HepG2 (cell line): ENCODE measurements at regions not wholly inside any gene's neighbourhood (a gene's known extent, or its start where the extent isn't known, plus 50 kb on each side); places are given as distances from the start of the nearest gene placed in this dataset.
A peak's percentile ranks its signal among the peaks of the same experiment; 100 is the strongest.

Source experiments
- ATM ChIP-seq: fragments of 450-650 bp; IDR thresholded peaks from 2 replicates; pipeline ENCODE4 v1.7.1; 2017; ENCODE audit warnings: mild to moderate bottlenecking, borderline replicate concordance
- ELF1 ChIP-seq: sonication (generic); formaldehyde crosslinking; IDR thresholded peaks from 2 replicates; pipeline ENCODE4 v1.4.0; 2020; ENCODE audit warnings: missing genetic modification reagents
- FIP1L1 ChIP-seq: fragments of 200-400 bp; formaldehyde crosslinking; IDR thresholded peaks from 2 replicates; pipeline ENCODE4 v1.6.1; 2018; ENCODE audit warnings: low read depth, mild to moderate bottlenecking, low read length, moderate library complexity, borderline replicate concordance; ENCODE audit not compliant: insufficient read depth
- FOXK1 ChIP-seq: sonication (generic); formaldehyde crosslinking; IDR thresholded peaks from 2 replicates; pipeline ENCODE4 v1.4.0; 2020; ENCODE audit warnings: low read depth, missing genetic modification reagents, borderline replicate concordance
- GPBP1L1 ChIP-seq: sonication (generic); formaldehyde crosslinking; IDR thresholded peaks from 2 replicates; pipeline ENCODE4 v1.5.0; 2020; ENCODE audit warnings: mild to moderate bottlenecking, missing genetic modification reagents
- HDAC1 ChIP-seq: sonication (generic); formaldehyde crosslinking; IDR thresholded peaks from 2 replicates; pipeline ENCODE4 v1.5.1; 2020; ENCODE audit warnings: mild to moderate bottlenecking, missing genetic modification reagents
- JUND ChIP-seq: sonication (generic); formaldehyde crosslinking; IDR thresholded peaks from 2 replicates; pipeline ENCODE4 v1.8.0; 2022; ENCODE audit warnings: mild to moderate bottlenecking, missing genetic modification reagents
- KDM1A ChIP-seq: IDR thresholded peaks from 2 replicates; pipeline ENCODE4 v1.6.1; 2016; ENCODE audit warnings: missing compliant biosample characterization
- MAFF ChIP-seq: IDR thresholded peaks from 2 replicates; pipeline ENCODE4 v1.6.1; 2011; ENCODE audit warnings: low read depth, low read length, improper control_type of control experiment
- MTF1 ChIP-seq: sonication (generic); formaldehyde crosslinking; IDR thresholded peaks from 2 replicates; pipeline ENCODE4 v1.5.0; 2020; ENCODE audit warnings: missing genetic modification reagents
- NFIC ChIP-seq: IDR thresholded peaks from 2 replicates; pipeline ENCODE4 v1.6.1; 2012; ENCODE audit warnings: mild to moderate bottlenecking, low read length, inconsistent platforms
- NR3C1 ChIP-seq: sonication (generic); formaldehyde crosslinking; IDR thresholded peaks from 2 replicates; pipeline ENCODE4 v1.4.0; 2020; ENCODE audit warnings: missing genetic modification reagents
- PHB2 ChIP-seq: fragments of 450-650 bp; IDR thresholded peaks from 2 replicates; pipeline ENCODE4 v1.6.1; 2018; ENCODE audit not compliant: partially characterized antibody
- SP1 ChIP-seq, 2 experiments: fragments of 450-650 bp in 1 of 2; sonication (generic) in 1 of 2; formaldehyde crosslinking in 1 of 2; IDR thresholded peaks; 2 replicates each; pipeline versions ENCODE4 v1.4.0 to v1.6.1; 2016 to 2020; ENCODE audit warnings: missing genetic modification reagents in 1 of 2
- SP4 ChIP-seq: sonication (generic); formaldehyde crosslinking; IDR thresholded peaks from 2 replicates; pipeline ENCODE4 v1.8.1; 2023; ENCODE audit warnings: mild to moderate bottlenecking, missing genetic modification reagents
- TCF7 ChIP-seq: sonication (generic); IDR thresholded peaks from 2 replicates; pipeline ENCODE4 v1.6.1; 2016; ENCODE audit warnings: antibody characterized with exemption, low read depth
- XBP1 ChIP-seq: sonication (generic); formaldehyde crosslinking; IDR thresholded peaks from 2 replicates; pipeline ENCODE4 v1.5.0; 2020; ENCODE audit warnings: missing genetic modification reagents
- ZBTB20 ChIP-seq: sonication (generic); formaldehyde crosslinking; IDR thresholded peaks from 2 replicates; pipeline ENCODE4 v1.8.1; 2023; ENCODE audit warnings: missing genetic modification reagents, low read depth, mild to moderate bottlenecking, borderline replicate concordance
- ZFP90 ChIP-seq: sonication (generic); formaldehyde crosslinking; IDR thresholded peaks from 2 replicates; pipeline ENCODE4 v1.8.0; 2022; ENCODE audit warnings: missing genetic modification reagents, mild to moderate bottlenecking, inconsistent platforms, borderline replicate concordance
- ZNF292 ChIP-seq: sonication (generic); formaldehyde crosslinking; IDR thresholded peaks from 2 replicates; pipeline ENCODE4 v1.8.1; 2022; ENCODE audit warnings: mild to moderate bottlenecking, low read depth, missing genetic modification reagents, borderline replicate concordance
- ZNF350 ChIP-seq: sonication (generic); formaldehyde crosslinking; IDR thresholded peaks from 2 replicates; pipeline ENCODE4 v1.4.0; 2020; ENCODE audit warnings: mild to moderate bottlenecking, low read depth, missing genetic modification reagents, borderline replicate concordance
- ZNF441 ChIP-seq: sonication (generic); formaldehyde crosslinking; IDR thresholded peaks from 2 replicates; pipeline ENCODE4 v1.7.0; 2021; ENCODE audit warnings: missing genetic modification reagents, borderline replicate concordance
- ZNF546 ChIP-seq: sonication (generic); formaldehyde crosslinking; conservative IDR thresholded peaks from 2 replicates; pipeline ENCODE4 v1.8.1; 2023; ENCODE audit warnings: mild to moderate bottlenecking, missing genetic modification reagents
- ZNF564 ChIP-seq: sonication (generic); formaldehyde crosslinking; IDR thresholded peaks from 2 replicates; pipeline ENCODE4 v1.8.1; 2023; ENCODE audit warnings: mild to moderate bottlenecking, missing genetic modification reagents
- ZSCAN29 ChIP-seq: sonication (generic); formaldehyde crosslinking; conservative IDR thresholded peaks from 2 replicates; pipeline ENCODE4 v1.4.0; 2020; ENCODE audit warnings: mild to moderate bottlenecking, missing genetic modification reagents
- TF ChIP-seq, protein P1 (sequence below): sonication (generic); formaldehyde crosslinking; IDR thresholded peaks from 2 replicates; pipeline ENCODE4 v1.8.1; 2022; ENCODE audit warnings: mild to moderate bottlenecking, missing genetic modification reagents
- TF ChIP-seq, protein P2 (sequence below): sonication (generic); formaldehyde crosslinking; IDR thresholded peaks from 2 replicates; pipeline ENCODE4 v1.8.0; 2022; ENCODE audit warnings: missing genetic modification reagents, mild to moderate bottlenecking, borderline replicate concordance
- TF ChIP-seq, protein P3 (sequence below): sonication (generic); formaldehyde crosslinking; IDR thresholded peaks from 2 replicates; pipeline ENCODE4 v1.4.0; 2020; ENCODE audit warnings: missing genetic modification reagents

DNA sequence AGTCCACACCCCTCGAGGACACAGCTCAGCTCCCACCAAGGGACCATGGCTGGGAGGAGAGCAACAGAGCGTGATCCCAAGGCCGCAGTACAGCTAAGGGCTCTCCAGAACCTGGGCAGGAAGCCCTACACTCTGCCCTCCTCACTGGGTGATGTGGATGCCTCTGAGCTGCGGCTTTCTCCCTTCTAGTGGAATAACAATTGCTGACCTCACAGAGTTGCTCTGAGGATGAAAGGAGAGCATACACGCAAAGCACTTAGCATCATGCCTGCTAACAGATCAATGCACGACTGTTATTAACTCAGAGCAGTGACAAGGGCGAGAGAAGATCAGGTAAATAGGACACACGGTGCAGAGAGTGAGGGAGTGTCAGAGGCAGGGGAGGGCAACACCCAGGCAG, 74.2 kb downstream of the ZFP36L2 start (continued):
- TF ChIP-seq SP1 (IDR thresholded peaks at IDR 0.05) (no peak), SP1 (CRISPR knock-in tag; IDR thresholded peaks at IDR 0.05) (no peak), FIP1L1 (no peak), NR3C1 (CRISPR knock-in tag) (no peak), MTF1 (CRISPR knock-in tag) (no peak), SP4 (peak; percentile 16; the same call in 1 of the 2 replicates), ZFP90 (CRISPR knock-in tag) (no peak), ZNF441 (CRISPR knock-in tag) (no peak), ZNF546 (no peak), XBP1 (CRISPR knock-in tag) (no peak), HDAC1 (peak; percentile 61), PHB2 (no peak), KDM1A (no peak), TCF7 (peak; percentile 39; the same call in 1 of the 2 replicates), FOXK1 (CRISPR knock-in tag) (0 out of 2 replicates have a peak, but pooled peaks have one; percentile 48), MAFF (0 out of 2 replicates have a peak, but pooled peaks have one; percentile 22), ATM (no peak), ELF1 (0 out of 2 replicates have a peak, but pooled peaks have one; percentile 21), GPBP1L1 (CRISPR knock-in tag) (no peak), ZBTB20 (CRISPR knock-in tag) (no peak), NFIC (no peak), ZNF564 (CRISPR knock-in tag) (no peak), ZSCAN29 (no peak), JUND (CRISPR knock-in tag) (no peak), ZNF350 (peak; percentile 31; the same call in 1 of the 2 replicates), ZNF292 (peak; percentile 27; the same call in 1 of the 2 replicates)
- TF ChIP-seq, protein P1, sequence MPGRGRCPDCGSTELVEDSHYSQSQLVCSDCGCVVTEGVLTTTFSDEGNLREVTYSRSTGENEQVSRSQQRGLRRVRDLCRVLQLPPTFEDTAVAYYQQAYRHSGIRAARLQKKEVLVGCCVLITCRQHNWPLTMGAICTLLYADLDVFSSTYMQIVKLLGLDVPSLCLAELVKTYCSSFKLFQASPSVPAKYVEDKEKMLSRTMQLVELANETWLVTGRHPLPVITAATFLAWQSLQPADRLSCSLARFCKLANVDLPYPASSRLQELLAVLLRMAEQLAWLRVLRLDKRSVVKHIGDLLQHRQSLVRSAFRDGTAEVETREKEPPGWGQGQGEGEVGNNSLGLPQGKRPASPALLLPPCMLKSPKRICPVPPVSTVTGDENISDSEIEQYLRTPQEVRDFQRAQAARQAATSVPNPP (CRISPR knock-in tag), result no peak
- TF ChIP-seq, protein P2, sequence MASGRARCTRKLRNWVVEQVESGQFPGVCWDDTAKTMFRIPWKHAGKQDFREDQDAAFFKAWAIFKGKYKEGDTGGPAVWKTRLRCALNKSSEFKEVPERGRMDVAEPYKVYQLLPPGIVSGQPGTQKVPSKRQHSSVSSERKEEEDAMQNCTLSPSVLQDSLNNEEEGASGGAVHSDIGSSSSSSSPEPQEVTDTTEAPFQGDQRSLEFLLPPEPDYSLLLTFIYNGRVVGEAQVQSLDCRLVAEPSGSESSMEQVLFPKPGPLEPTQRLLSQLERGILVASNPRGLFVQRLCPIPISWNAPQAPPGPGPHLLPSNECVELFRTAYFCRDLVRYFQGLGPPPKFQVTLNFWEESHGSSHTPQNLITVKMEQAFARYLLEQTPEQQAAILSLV, result no peak
- TF ChIP-seq, protein P3, sequence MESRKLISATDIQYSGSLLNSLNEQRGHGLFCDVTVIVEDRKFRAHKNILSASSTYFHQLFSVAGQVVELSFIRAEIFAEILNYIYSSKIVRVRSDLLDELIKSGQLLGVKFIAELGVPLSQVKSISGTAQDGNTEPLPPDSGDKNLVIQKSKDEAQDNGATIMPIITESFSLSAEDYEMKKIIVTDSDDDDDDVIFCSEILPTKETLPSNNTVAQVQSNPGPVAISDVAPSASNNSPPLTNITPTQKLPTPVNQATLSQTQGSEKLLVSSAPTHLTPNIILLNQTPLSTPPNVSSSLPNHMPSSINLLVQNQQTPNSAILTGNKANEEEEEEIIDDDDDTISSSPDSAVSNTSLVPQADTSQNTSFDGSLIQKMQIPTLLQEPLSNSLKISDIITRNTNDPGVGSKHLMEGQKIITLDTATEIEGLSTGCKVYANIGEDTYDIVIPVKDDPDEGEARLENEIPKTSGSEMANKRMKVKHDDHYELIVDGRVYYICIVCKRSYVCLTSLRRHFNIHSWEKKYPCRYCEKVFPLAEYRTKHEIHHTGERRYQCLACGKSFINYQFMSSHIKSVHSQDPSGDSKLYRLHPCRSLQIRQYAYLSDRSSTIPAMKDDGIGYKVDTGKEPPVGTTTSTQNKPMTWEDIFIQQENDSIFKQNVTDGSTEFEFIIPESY (CRISPR knock-in tag), result no peak
